Skin epidermis (tissue), 12 donors: ENCODE measurements at regions not wholly inside any gene's neighbourhood (a gene's known extent, or its start where the extent isn't known, plus 50 kb on each side); places are given as distances from the start of the nearest gene placed in this dataset.
A peak's percentile ranks its signal among the peaks of the same experiment; 100 is the strongest.

Experiments
- H3K27ac ChIP-seq, 21 experiments: fragments of 200-600 bp; sonication (generic) in 11 of 21; one replicate each; pipeline ENCODE4 v1.5.0; 2020; ENCODE audit warnings: mild to moderate bottlenecking in 3 of 21, inconsistent platforms in 2 of 21, moderate library complexity in 2 of 21
- H3K4me3 ChIP-seq, 7 experiments: fragments of 200-600 bp; sonication (generic) in 2 of 7; one replicate each; pipeline ENCODE4 v1.5.0; 2020; ENCODE audit warnings: inconsistent platforms in 2 of 7, mild to moderate bottlenecking in 2 of 7, moderate library complexity in 1 of 7

- no peak overlapping the region for H3K4me3 ChIP-seq
- no peak overlapping the region for H3K27ac ChIP-seq
Observed at GRCh38 chr13:109387471-109387870, 398.9 kb downstream of the IRS2 start.

- Histone ChIP-seq H3K4me3 (no peak overlapping the region), H3K27ac (no peak overlapping the region)
Observed at GRCh38 chr13:109385242-109385560, 401.2 kb downstream of the IRS2 start.

GRCh38 chr13:109384491-109385241, 401.7 kb downstream of the IRS2 start:
- H3K27ac ChIP-seq: no peak overlapping the region
- no peak overlapping the region for H3K4me3 ChIP-seq

GRCh38 chr13:109383683-109384082, 402.7 kb downstream of the IRS2 start:
- Histone ChIP-seq H3K27ac (no peak overlapping the region), H3K4me3 (no peak overlapping the region)

GRCh38 chr13:109381546-109382180, 404.7 kb downstream of the IRS2 start:
- H3K4me3 ChIP-seq: no peak overlapping the region
- H3K27ac ChIP-seq: peak overlapping the region in 6 of 21 experiments; percentile 7 to 69 (median 50)

GRCh38 chr13:109380457-109380856, 405.9 kb downstream of the IRS2 start:
- H3K27ac ChIP-seq: no peak overlapping the region
- no peak overlapping the region for H3K4me3 ChIP-seq

GRCh38 chr13:109379930-109380329, 406.5 kb downstream of the IRS2 start:
- H3K4me3 ChIP-seq: no peak overlapping the region
- no peak overlapping the region for H3K27ac ChIP-seq

GRCh38 chr13:109376936-109377335, 409.4 kb downstream of the IRS2 start:
- Histone ChIP-seq H3K27ac (no peak overlapping the region), H3K4me3 (no peak overlapping the region)

GRCh38 chr13:109374609-109375200, 411.7 kb downstream of the IRS2 start:
- Histone ChIP-seq H3K4me3 (no peak overlapping the region), H3K27ac (no peak overlapping the region)

GRCh38 chr13:109372666-109373065, 413.7 kb downstream of the IRS2 start:
- no peak overlapping the region for H3K27ac ChIP-seq
- H3K4me3 ChIP-seq: no peak overlapping the region

- Histone ChIP-seq H3K4me3 (no peak overlapping the region), H3K27ac (no peak overlapping the region)
Observed at GRCh38 chr13:109371066-109371465, 415.3 kb downstream of the IRS2 start.

- Histone ChIP-seq H3K4me3 (no peak overlapping the region), H3K27ac (no peak overlapping the region)
Observed at GRCh38 chr13:109370496-109370895, 415.9 kb downstream of the IRS2 start.

GRCh38 chr13:109369353-109370052, 416.9 kb downstream of the IRS2 start:
- Histone ChIP-seq H3K4me3 (no peak overlapping the region), H3K27ac (no peak overlapping the region)

GRCh38 chr13:109368230-109368629, 418.2 kb downstream of the IRS2 start:
- no peak overlapping the region for H3K4me3 ChIP-seq
- no peak overlapping the region for H3K27ac ChIP-seq

- Histone ChIP-seq H3K27ac (no peak overlapping the region), H3K4me3 (no peak overlapping the region)
Observed at GRCh38 chr13:109366525-109366924, 419.9 kb downstream of the IRS2 start.

- Histone ChIP-seq H3K4me3 (no peak overlapping the region), H3K27ac (no peak overlapping the region)
Observed at GRCh38 chr13:109363431-109363830, 423.0 kb downstream of the IRS2 start.

- Histone ChIP-seq H3K27ac (no peak overlapping the region), H3K4me3 (no peak overlapping the region)
Observed at GRCh38 chr13:109362616-109363015, 423.8 kb downstream of the IRS2 start.

GRCh38 chr13:109361562-109362289, 424.7 kb downstream of the IRS2 start:
- no peak overlapping the region for H3K4me3 ChIP-seq

GRCh38 chr13:109357751-109358471, 428.5 kb downstream of the IRS2 start:
- Histone ChIP-seq H3K4me3 (no peak overlapping the region), H3K27ac (no peak overlapping the region)

More at GRCh38 chr13:109361562-109362289, 424.7 kb downstream of the IRS2 start:
- no peak overlapping the region for H3K27ac ChIP-seq
